Erythroblast (primary cell): ENCODE measurements at regions not wholly inside any gene's neighbourhood (a gene's known extent, or its start where the extent isn't known, plus 50 kb on each side); places are given as distances from the start of the nearest gene placed in this dataset.

Source experiments
- GATA1 ChIP-seq: IDR thresholded peaks from 2 replicates; pipeline ENCODE4 v1.6.1; 2011; ENCODE audit warnings: low read depth, mild to moderate bottlenecking, control low read depth, low read length, moderate library complexity
- POLR2A ChIP-seq: IDR thresholded peaks from 2 replicates; pipeline ENCODE4 v1.6.1; 2011; ENCODE audit warnings: mild to moderate bottlenecking, low read length

DNA sequence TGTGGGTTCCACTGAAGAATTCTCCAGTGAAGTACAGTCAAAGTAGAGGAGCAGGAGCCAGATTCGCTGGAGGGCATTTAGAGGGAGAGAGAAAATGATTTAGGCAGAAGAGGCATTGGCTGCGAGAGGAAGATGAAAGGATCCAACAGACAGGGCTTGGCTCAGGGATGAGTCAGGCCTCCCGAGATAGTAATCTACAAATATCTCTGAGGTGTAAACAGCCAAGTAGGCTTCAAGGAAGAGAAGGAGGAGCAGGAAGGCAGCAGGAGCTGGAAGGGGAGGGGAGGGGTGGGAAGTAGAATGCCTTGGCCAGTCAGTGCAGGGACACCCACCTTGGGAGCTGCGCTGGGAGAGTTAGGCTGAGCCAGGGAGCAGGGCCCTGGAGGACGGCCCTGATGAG, 55.5 kb downstream of the PJA1 start:
- TF ChIP-seq POLR2A (no peak), GATA1 (no peak)
